ENCODE measurements at regions not wholly inside any gene's neighbourhood (a gene's known extent, or its start where the extent isn't known, plus 50 kb on each side); places are given as distances from the start of the nearest gene placed in this dataset.

DNA sequence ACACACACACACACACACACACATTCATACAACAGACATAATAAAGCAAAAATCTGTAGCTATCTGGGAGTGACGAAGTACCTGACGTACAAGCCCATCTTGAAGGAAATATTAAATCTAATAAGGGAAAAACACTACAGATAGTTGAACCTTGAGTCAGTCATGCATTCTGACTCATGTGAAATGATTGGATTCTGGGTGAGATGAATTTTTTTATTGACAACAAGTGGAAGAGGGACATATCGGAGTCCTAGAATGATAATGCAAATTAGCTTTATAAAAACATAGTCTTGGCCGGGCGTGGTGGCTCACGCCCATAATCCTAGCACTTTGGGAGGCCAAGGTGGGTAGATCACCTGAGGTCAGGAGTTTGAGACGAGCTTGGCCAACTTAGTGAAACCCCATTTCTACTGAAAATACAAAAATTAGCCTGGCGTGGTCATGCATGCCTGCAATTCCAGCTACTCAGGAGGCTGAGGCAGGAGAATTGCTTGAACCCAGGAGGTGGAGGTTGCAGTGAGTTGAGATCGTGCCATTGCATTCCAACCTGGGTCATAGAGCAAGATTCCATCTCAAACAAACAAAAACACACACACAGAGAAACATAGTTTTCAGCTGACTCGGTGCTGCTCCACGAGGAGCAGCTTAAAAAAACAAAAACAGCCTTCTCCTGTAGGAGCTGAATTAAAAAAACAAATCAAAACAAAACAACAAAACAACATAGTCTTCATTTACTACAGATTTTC lies 154.4 kb upstream of the MKLN1 start:
- DNase-seq (ENCODE audit: low read depth): peak; percentile 77

DNA sequence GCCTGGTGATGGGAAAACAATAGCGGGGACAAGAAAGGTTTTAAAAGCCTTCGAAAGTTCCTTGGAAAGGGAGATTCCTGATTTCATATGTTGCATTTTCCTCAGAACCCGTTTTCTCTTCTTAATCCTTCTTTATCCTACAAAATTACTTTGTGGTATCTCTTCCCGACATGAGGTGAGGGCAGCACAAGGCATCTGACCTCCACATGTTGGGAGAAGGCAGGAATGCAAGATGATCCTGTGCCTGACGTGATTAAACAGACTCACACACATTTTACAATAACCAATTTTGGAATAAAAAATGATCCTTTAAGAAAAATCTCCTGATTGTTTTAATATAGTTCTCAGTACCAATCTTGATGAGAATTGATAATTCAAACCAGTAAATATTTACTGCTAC lies 153.3 kb upstream of the MKLN1 start:
- no peak for DNase-seq (ENCODE audit: low read depth)

DNA sequence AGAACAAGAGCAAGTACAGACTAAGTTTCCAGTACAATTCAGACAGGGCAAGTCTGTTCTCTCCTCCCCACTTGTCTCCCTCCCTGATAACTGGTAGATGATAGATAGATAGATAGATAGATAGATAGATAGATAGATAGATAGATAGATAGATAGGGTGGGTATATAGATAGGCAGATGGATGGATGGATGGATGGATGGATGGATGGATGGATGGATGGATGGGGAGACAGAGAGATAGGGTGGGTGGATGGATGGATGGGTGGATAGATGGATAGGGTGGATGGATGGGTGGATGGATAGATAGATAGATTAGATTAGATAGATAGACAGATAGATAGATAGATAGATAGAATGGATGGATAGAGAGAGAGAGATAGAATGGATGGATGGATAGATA lies 152.8 kb upstream of the MKLN1 start:
- no peak for DNase-seq (ENCODE audit: low read depth)

DNA sequence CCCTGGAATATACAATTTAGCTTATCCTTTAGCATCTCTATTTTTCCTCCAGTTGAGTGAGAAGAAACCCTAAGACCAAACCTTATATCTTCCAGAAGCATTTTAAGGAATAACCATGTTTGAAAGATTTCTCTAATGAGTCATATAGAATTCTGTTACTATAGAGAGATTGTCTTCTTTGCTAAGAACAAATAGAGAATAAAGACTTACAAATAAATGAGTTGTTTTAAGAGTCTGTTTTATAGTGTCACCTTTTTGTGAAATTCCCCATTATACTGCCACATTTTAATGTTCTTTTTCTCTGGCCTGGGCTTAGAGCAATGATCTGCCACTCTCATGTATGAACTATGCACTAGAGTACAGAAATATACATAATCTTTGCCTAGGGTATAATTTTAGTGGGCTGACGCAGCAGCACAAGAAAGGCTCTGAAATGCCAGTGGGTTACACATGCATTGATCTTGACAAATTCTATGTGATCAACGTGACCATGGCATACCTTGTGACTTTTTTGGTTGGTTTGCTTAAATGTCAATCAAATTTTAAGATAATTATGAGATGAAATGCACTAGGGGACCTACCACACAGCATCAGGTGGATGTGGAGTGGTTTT lies 145.1 kb upstream of the MKLN1 start:
- DNase-seq (ENCODE audit: low read depth): no peak

DNA sequence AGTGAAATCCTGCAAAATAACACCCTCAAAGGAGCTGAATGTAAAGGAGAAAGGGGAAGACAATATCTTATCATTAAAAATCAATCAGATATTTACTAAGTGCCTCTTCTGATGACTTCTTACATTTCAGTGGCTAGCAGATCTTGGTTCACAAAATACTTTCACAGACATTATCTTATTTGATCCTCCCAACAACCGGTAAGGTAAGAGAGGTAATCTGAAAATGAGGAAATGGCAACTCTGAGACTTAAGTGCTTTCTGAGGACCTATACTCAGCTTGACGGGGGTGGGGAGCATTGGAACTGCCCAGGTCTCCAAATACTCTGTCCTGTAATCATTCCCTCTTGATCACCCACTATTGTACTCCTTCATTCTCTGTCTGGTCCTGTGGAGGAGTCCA lies 144.6 kb upstream of the MKLN1 start:
- DNase-seq (ENCODE audit: low read depth): no peak

DNA sequence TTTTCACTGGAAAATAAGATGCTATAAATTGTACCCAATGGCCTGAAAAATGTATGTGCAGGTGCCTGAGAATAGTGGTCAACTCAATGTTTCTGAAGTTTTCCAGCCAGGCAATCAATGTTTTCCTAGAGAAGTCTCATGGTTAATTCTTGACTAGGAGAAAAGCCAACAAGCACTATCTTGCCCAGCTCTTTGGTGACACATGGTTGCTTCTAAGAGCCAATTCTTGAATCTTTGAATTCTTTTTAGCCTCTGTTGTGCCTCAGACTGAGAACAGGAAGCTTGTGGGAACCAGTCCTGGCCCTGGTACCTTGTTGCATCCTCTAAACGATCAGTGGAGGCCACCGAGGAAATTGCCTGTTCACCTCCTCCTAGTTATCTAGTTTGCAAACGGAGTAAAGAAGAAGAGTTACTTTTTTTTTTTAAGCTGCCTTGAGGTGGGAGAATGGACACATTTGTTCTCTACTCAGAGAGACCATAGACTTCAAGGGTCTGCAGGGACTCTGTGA lies 144.0 kb upstream of the MKLN1 start:
- no peak for DNase-seq (ENCODE audit: low read depth)

DNA sequence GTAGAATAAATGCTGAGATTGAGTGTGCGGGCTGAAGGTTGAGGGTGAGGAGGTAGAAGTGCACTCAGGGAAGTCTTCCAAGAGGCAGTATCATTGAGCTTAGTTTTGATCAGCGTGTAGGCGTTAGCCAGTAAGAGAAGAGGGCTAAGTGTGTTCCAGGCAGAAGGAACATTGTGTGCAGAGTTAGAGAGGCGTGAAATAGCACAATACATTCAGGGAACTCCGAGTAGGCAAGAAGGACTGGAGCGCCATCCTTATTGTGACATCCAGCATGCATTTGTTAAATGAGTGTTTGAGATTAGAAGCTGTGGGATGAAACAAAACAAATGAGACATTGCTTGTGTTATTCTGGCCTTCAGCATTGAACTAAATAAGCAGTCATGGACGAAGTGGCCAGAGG lies 140.9 kb upstream of the MKLN1 start:
- DNase-seq (ENCODE audit: low read depth): no peak

DNA sequence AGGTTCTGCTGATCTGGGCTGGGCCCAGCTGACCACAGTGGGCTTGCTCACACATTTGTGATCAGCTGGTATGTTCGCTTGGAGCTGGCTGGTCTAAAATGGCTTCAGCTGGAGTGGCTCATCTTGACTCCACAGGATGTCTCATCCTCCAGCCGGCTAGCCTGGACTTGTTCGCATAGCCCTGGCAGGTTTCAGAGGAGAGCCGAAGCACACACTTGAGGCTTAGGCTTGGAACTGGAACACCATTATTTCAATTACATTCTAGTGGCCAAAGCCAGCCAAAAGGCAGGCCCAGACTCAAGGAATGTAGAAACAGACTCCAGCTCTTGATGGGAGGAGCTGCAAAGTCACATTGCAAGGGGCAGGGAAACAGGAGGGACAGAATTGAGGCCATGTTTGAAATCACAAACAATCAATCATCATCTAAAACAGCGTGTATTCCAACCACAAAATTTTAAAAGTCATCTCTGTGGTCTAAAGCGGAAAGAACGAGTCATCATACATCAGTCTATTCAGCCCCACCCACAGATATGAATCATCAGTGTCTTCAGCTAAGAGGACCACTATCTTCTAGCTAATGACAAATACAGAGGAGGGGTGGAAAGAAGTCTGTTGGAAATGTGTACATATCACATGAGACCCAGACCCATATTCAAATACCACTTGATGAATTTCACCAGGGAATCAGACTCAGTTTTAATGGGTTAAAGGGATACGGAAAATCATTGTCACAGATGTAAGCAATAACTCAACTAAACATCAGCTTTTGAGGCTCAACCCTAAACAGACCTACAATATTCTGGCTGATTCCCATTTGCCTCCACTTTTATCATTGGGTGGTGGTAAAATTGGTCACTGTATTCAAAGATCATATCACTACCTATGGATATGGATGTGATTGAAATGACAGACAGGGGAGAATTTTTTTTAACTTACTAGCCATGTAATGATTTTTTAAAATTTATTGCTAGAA lies 139.0 kb upstream of the MKLN1 start:
- DNase-seq (ENCODE audit: low read depth): peak; percentile 99

DNA sequence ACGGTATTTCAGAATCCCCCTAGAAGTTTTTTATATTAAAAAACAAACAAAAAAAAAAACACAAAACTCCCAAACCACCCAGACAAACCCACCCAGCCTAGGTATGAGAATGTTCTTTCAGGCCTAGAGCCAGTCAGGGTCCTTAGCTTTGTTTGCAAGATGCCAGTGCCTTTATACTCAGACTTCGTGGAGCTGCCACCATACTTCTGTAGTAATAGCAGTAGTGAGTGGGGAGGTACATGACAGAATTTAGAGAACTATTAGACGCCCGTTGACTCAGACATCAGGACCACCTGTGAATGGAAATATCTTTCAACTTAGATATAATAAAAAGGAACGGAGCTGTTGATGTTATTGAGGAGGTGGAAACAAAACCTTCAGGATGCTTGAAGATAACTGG lies 138.2 kb upstream of the MKLN1 start:
- no peak for DNase-seq (ENCODE audit: low read depth)

DNA sequence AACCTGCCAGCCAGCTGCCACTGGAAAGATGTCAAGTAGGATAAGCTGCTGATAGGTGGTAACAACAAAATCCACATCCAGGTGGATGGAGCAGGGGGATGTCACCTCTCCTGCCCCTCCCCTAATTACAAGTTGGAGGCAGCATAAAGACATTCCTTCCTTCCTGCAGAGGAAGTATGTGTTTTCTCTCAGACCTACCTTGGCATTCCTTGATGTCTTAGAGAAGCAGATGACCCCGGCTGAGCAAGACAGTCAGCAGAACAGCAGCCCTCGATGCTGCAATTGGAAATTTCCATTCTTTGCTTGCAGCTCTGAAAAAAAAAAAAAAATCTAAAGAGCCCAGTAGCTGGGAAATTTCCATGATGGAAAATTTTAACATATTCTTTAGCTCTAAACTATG lies 137.5 kb upstream of the MKLN1 start:
- peak; percentile 75 for DNase-seq (ENCODE audit: low read depth)

DNA sequence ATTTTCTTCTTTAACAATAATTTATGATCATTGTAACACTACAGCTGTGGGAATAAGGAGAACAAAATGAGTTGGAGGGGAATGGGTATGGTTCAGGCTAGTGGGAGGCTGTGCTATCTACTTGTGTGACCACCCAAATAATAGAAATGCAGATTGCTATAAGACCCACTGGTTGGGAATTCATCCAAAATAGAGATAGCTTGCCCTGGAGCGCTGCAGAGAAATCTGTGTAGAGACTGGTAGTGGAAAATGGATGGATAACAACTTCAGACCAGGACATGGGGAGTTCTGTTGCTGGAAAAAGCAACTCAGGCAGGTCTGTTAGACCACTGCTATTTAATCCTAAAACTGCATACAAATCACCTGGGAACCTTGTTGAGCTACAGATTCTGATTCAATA lies 137.1 kb upstream of the MKLN1 start:
- DNase-seq (ENCODE audit: low read depth): no peak

DNA sequence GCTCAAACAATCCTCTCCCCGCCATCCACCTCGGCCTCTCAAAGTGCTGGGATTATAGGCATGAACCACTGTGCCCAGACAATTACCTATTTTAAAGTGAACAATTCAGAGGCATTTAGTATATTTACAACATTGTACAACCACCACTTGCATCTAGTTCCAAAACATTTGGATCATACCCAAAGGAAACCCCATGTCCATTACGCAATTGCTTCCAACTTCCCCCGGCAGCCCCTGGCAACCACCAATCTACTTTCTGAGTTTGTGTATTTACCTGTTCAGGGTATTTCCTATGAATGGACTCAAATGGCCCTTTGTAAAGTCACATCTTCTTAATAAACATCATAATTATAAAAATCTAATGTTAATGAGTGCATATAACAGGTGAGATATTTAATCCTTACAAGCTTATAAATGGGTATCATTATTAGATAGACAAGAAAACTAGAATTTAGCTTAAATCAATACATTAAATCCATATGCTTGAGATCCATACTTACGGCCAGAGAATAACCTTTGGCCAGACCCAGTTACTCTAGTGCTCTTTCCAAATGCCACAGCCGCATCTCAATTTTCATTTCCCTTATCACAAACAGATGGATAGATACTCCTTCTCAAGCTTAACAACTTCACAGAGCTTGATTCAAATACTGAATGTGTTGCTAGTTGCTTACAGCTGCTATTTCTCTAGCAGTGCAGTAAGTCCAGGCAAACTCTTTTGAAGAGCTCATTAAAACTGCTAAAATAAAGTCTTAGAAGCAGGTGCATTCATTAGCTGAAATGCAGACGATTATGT lies 133.4 kb upstream of the MKLN1 start:
- peak; percentile 23 for DNase-seq (ENCODE audit: low read depth)

DNA sequence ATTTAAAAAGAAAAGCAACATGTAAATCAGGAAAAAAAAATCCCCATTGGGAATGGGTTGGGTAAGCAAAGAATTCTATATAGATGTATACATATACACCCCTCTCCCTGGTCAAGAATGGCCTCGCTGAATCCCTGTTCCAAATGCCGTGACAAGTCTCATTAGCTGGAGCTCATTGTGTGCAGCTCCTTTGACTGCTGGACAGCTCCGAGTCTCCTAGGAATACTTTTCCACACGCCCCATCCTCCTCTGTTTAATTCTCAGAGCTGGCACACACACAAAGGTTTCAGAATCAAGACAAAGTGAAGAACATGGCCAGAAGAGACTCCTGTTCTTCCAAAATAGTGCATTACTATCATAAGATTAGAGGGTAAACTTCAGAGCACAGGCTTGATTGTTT lies 130.9 kb upstream of the MKLN1 start:
- DNase-seq (ENCODE audit: low read depth): peak; percentile 48

DNA sequence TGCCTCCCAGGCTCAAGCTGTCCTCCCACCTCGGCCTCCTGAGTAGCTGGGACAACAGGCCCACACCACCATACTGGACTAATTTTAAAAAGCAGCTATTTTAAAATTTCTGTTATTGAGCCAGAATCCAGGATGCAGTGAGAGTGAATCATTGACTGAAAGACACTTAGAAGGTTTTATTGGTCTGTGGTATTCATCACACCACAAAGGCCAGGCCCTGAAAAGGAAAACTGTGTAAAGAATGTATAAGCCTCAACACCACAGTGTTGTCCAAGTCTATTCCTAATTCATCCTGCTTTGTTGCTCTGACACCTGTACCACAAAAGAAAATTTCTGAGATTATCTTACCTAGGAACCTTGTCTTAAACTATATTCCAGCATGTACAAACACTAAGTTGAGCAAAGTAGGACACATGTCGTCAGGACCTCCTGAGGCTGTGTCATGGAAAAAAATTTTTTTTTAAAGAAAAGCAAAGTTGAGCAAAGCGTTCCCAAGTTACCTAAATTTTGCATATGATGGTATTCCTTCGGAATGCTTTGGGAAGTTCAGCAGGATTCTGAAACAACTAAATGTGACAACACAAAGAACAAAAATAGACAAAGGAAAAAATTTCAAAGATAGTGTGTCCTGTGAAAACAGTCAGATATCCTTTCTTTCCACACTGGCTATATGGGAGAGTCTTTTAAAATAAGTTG lies 129.6 kb upstream of the MKLN1 start:
- peak; percentile 88 for DNase-seq (ENCODE audit: low read depth)

DNA sequence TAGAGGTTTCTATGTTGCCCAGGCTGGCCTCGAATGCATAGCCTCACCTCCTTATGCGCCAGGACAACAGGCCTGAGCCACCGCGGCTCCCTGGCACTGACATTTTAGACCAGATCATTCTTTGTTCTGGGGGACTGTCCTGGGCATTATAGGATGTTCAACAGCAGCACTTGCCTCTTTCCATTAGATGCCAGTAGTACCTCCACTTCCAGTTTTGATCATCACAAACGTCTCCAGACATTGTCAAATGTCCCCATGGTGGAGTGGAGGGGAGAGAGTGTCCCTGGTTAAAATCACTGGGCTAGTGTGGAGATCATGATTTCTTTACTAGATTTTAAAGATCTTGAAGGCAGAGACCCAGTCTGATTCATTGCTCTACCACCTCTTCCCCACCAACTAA lies 125.2 kb upstream of the MKLN1 start:
- DNase-seq (ENCODE audit: low read depth): no peak

DNA sequence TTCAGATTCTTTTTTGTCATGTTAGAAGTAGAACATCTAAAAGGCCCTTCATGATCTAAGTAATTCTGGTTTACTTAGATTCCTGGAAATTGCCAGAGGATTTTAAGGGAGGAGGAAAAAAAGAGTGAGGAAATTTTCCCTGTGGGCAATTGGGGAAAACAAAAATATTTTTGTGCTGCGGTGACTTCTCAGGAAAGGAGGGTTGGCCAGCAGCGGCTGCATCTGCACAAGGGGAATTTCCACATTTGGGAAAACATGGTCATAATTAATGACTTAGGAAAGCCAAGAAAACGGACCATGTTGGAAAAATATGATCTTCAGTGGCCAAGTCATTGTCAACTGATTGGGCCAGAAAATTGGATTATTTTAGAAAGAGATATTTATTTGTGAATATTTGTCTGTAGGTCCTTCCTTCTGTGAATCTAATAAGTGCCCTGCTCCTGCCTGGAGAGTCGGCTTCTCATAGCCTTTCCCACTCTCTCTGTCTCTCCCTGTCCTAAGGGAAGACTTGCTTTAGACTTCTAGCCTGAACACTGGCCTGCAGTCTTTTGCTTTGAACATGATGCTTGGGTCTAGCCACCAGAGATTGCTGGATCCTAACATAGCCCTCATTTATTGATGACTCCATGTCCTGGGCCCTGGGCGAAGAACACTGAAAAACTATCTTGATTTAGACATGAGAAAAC lies 124.2 kb upstream of the MKLN1 start:
- no peak for DNase-seq (ENCODE audit: low read depth)

DNA sequence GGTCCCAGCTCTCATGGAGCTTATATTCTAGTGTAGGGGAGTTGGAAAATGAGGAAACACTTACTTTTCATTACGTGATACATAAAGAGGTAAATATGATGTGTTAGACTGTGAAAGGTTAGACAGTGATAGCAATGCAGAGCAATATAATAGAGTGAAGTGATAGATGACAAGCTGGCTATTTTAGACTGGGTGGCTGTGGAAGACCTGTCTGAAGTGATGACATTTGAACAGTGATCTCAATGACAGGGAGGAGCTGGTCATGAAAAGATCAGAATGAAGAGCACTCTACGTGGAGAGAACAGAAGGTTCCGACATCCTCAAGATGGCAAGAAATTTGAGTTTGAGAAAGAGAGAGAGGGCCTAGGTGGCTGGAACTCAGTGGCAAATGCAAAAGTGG lies 118.9 kb upstream of the MKLN1 start:
- no peak for DNase-seq (ENCODE audit: low read depth)

DNA sequence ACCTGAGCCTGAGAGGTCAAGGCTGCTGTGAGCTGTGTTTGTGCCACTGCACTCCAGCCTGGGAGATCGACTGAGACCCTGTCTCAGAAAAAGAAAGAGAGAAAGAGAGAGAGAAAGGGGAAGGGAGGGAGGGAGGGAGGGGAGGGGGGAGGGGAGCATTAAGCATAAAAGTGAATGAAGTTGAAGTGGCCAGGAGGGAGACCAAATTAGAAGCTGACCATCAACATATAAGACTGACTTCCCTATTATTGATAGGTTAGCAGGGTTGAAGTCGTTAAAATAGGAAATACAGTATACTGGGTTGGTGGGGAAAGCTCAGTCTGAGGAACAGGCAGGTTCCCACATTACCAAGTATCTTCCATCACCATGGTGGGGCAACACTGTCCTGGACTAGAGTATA lies 117.1 kb upstream of the MKLN1 start:
- no peak for DNase-seq (ENCODE audit: low read depth)

DNA sequence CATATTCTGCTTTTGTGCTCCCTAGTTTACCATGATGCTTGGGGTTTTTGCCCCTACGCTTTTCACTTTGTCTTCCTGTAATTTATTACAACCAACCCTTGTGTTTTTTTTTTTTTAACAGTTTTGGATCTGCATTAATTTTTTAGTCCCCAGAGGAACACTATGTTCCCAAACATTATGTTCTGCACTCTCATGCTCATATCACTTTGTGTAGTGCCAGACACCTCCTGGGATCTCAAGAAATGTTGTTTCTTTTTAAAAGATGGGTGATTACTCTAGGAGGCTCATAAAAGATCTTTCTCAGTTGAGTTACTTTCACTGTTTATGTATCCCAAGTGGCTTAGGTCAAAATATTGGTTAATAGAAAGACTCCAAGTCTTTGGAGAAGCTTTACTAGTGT lies 116.2 kb upstream of the MKLN1 start:
- no peak for DNase-seq (ENCODE audit: low read depth)

DNA sequence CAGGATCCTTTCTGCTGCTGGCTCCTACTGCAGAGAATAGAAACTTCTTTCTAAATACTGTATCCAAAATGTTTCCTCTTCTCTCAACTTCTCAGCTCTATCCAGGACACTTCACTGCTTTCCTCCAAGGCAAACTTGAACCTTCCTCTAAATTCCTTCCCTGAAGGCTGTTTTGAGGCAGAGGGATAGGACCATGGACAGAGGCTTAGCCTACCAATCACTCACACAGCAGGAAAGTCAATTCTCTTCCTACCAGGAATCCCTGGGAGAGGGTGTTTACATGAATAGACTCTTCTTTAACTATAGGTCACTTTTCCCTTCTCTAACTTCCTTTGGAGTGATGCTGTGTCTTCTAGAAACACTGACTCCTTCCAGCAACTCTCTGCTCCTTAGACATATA lies 115.6 kb upstream of the MKLN1 start:
- DNase-seq (ENCODE audit: low read depth): peak; percentile 39

Measured in M059J (cell line).